GM23248 (cell line): ENCODE measurements at regions not wholly inside any gene's neighbourhood (a gene's known extent, or its start where the extent isn't known, plus 50 kb on each side); places are given as distances from the start of the nearest gene placed in this dataset.

Experiments used
- EZH2 ChIP-seq: fragments of 200-600 bp; sonication (generic); IDR thresholded peaks from 2 replicates; pipeline ENCODE4 v1.6.1; 2018; ENCODE audit warnings: antibody characterized with exemption, mild to moderate bottlenecking; ENCODE audit not compliant: insufficient read depth, poor library complexity, severe bottlenecking
- EZH2phosphoT487 ChIP-seq: fragments of 200-600 bp; sonication (generic); IDR thresholded peaks from 2 replicates; pipeline ENCODE4 v1.6.1; 2018; ENCODE audit warnings: antibody characterized with exemption, moderate library complexity, mild to moderate bottlenecking, low read depth; ENCODE audit not compliant: insufficient read depth

DNA sequence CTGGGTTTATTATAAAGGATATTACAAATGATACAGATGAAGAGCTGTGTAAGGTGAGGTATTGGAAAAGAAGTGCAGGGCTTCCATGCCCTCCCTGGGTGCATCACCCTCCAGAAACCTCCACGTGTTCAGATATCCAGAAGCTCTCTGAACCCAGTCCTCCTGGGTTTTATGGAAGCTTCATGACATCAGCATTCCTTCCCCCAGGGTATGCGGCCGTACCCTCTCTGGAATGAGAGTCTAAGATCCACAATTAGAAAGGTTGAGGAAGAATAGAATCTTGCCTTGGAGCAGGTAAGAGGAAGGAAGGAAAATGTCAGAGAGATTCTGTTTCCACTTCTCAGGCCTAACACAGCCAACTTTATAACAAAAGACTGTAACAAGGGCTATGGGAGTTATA is 208.2 kb upstream of the DCC start:
- TF ChIP-seq EZH2 = no peak
- no peak for TF ChIP-seq EZH2phosphoT487
